PC-3 (cell line): ENCODE measurements at regions not wholly inside any gene's neighbourhood (a gene's known extent, or its start where the extent isn't known, plus 50 kb on each side); places are given as distances from the start of the nearest gene placed in this dataset.

Experiments
- EZH2 ChIP-seq: fragments of 300-600 bp; sonication (generic); IDR thresholded peaks from one replicate; pipeline ENCODE4 v1.6.1; 2017; ENCODE audit warnings: antibody characterized with exemption, mild to moderate bottlenecking, low read length; ENCODE audit not compliant: unreplicated experiment
- EZH2phosphoT487 ChIP-seq: fragments of 300-600 bp; sonication (generic); IDR thresholded peaks from 2 replicates; pipeline ENCODE4 v1.6.1; 2018; ENCODE audit warnings: mild to moderate bottlenecking, antibody characterized with exemption, low read length, borderline replicate concordance
- TF ChIP-seq, protein P1 (sequence below): fragments of 300-600 bp; sonication (generic); conservative IDR thresholded peaks from 2 replicates; pipeline ENCODE4 v1.5.1; 2017; ENCODE audit warnings: antibody characterized with exemption, low read depth, mild to moderate bottlenecking, low read length

DNA sequence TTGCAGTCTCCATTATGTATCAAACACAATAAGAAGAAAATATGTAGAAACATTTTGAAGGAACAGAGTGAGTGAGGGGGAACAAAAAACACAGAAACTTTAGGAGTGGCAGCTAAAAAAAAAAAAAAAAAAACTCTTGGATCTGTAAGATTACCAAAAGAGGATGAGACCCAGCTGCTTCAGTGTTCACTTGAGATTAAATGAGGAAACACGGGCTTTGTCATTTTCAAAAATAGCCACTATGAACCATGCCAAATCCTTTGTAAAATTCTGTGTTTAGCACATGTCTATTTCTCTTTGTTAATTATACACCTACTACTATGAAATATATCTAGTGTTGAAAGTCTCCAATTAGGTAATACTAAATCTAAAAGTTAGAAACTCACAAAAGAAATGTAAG is 485.9 kb downstream of the EFNA5 start:
- TF ChIP-seq, protein P1, sequence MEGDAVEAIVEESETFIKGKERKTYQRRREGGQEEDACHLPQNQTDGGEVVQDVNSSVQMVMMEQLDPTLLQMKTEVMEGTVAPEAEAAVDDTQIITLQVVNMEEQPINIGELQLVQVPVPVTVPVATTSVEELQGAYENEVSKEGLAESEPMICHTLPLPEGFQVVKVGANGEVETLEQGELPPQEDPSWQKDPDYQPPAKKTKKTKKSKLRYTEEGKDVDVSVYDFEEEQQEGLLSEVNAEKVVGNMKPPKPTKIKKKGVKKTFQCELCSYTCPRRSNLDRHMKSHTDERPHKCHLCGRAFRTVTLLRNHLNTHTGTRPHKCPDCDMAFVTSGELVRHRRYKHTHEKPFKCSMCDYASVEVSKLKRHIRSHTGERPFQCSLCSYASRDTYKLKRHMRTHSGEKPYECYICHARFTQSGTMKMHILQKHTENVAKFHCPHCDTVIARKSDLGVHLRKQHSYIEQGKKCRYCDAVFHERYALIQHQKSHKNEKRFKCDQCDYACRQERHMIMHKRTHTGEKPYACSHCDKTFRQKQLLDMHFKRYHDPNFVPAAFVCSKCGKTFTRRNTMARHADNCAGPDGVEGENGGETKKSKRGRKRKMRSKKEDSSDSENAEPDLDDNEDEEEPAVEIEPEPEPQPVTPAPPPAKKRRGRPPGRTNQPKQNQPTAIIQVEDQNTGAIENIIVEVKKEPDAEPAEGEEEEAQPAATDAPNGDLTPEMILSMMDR, result no peak
- TF ChIP-seq EZH2phosphoT487 (no peak), EZH2 (no peak)
